GM19372 (cell line): ENCODE measurements at regions not wholly inside any gene's neighbourhood (a gene's known extent, or its start where the extent isn't known, plus 50 kb on each side); places are given as distances from the start of the nearest gene placed in this dataset.
"Not testable (repeated sequence)": the region's sequence is repeated elsewhere in the genome, so short reads cannot be mapped to it uniquely, and the experiment has no call there.

Source experiments
- ATAC-seq: cut with Tn5 transposase; IDR thresholded peaks from one replicate; pipeline ENCODE4 v1.9.1; 2021; ENCODE audit warnings: mild to moderate bottlenecking, low read depth, moderate library complexity; ENCODE audit not compliant: unreplicated experiment

DNA sequence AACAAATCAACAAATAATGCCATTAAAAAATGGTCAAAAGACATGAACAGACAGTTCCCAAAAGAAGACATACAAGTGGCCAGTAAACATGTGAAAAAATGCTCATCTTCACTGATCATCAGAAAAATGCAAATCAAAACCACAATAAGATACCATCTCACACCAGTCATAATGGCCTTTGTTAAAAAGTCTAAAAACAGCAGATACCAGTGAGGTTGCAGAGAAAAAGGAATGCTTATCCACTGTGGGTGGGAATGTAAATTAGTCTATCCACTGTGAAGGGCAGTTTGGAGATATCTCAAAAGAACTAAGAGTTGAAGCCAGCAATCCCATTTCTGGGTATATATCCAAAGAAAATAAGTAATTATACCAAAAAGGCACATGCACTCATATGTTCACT lies 668.1 kb upstream of the CPEB2 start:
- no peak for ATAC-seq

DNA sequence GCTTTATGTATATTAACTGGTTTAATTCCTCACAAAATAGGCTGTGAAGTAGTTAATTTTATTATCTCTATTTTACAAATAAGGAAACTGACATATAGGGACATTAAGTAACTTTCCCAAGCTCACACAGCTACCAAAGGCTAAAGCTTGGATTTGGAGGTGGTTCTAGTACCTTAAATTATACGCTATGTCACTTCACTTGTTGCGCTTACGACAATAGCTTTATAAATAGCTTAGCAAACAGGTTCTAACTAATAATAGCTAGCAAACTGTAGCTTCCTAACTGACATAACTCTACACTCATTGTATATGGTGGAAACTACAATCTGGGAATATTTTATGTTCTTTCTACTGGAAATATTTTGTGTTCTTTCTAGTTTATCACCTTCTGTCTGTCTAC lies 666.4 kb upstream of the CPEB2 start:
- no peak for ATAC-seq

DNA sequence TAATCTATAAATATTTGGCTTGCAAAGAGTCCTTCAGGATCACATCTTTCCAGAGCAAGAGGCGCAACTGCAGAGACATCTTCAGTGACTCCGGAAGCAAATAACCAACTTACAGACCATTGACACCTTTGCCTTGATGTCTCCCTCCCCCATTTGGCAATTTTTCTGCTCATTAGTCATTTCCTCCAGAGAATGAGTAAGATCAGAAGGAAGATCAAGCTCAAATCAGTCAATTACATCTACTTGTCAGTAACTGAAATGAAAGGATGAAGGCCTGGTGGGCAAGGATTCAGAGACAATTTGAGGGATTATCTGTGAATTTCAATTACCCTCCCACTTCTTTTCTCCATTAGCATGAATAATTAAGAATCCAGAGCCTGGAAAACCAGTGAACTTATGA lies 665.6 kb upstream of the CPEB2 start:
- ATAC-seq, result no peak

DNA sequence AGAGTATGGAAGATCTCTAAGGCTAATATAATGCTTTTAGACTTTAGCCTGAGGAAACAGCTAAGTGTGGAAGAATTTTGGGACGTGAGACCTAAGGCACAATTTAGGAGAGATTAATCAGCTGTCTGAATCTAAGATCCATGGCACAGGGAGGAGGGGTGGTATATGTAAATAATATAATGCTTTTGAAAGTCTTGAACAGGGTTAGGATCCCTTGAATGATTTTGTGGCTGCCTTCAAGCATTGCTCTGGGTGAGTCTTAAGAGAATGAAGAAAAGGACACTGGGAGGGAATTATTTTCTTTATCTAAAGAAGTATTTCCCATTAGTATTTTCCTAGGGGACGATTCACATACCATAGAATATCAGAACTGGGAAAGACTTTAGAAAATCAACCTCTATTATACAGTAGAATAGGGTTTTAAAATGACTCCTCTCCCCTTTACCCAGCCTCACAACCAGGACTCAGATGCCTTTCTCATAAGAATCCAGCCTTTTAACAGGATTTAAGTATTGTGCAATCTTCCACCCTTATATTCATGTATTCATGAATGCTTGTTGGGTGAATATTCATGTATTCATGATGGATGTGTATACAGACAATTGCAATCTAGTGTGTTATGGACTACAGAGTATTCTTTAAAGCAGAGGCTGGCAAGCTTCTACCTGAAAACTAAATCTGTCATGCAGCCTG lies 664.2 kb upstream of the CPEB2 start:
- ATAC-seq, result no peak

DNA sequence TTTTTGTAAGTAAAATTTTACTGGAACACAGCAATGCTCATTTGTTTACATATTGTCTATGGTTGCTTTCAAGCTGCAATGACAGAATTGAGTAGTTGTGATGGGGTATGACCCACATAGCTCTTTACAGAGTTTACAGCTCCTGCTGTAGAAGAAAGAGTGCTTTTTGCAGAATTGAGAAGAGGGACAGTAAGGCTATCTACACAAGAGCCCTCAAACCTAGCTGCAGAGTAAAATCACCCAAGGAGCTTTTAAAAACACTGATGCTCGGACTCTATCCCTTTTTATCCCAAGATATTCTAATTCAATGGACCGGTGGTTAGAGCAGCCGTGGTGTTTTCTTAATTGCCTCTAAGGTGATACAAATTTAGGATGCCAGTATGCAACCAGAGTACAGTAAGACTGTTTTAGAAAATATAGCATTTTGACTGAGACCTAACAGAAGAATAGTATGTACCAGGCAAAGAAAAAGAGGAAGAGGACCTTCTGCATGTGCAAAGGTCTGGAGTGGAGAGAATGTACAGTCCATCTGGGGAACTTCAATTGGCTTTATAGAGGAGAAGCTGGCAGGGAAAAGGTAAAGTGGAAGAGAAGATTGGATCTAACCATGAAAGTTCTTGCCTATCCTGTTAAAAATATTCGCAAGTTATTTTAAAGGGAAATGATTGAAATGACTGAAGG lies 663.6 kb upstream of the CPEB2 start:
- ATAC-seq, result no peak

DNA sequence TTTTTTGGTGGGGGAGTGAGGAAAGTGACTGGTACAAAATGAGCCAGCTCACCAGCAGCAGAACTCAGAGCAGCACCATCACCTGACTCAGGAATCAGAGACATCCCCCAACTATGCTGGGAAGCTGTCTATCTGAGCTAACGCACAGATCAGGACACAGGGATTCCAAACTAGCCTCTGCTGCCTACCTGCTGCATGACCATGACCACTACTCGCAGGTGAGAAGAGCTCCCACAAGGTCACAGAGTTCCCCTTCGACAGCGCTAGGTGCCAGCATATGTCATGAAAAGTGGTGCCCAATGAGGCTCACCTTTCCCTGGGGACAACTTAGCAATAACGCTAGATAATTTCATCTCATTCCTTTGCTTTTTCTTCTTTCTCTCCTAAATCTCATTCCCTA lies 662.6 kb upstream of the CPEB2 start:
- ATAC-seq, result no peak

DNA sequence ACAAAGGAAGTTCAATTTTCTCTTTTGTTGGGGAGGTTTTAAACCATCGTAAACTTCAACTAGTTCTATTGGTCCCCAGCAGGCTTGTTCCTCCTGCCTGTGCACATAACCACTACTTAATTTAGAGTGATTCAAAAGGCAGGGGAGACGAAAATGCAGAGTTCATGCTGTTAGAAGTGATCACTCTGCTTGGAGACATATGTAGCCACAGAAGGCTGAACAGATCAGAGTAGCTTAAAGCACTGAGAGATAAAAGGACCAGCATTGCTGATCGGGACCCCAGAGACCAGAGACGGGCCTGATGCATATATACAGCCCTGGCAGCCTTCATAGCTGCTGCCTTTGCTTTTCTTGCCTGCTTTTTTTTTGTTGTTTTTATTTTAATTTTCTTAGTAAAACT lies 662.0 kb upstream of the CPEB2 start:
- ATAC-seq, result no peak

DNA sequence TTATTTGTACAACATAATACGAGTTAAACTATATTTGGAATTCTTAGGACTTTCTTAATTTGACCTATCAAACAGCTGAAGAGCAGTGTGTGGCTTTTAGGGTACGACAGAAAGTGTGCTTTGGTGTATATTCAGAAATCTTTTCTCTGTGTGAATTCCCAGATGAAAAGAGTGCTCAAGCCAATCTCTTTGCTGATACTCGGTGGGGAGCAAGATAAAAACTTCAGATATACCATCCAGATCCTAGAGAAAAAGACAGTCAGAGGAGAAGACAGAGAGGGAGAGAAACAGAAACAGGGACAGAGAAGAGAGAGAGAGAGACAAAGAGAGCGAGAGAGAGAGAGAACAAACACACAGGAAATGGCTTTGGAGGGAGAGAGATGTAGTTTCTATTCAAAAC lies 658.3 kb upstream of the CPEB2 start:
- no peak for ATAC-seq

DNA sequence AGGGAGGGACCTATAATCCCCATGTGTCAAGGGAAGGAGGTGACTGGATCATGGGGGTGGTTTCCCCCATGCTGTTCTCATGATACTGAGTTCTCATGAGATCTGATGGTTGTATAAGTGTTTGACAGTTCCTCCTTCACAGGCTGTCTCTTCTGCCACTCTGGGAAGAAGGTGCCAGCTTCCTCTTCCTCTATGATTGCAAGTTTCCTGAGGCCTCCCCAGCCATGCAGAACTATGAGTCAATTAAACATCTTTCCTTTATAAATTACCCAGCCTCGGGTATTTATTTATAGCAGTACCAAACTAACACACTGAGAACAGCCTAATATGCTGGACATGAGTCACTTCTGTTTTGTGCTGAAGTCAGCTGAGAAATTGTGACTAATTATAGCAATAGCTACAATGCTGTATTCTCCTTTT lies 656.9 kb upstream of the CPEB2 start:
- ATAC-seq, result no peak

DNA sequence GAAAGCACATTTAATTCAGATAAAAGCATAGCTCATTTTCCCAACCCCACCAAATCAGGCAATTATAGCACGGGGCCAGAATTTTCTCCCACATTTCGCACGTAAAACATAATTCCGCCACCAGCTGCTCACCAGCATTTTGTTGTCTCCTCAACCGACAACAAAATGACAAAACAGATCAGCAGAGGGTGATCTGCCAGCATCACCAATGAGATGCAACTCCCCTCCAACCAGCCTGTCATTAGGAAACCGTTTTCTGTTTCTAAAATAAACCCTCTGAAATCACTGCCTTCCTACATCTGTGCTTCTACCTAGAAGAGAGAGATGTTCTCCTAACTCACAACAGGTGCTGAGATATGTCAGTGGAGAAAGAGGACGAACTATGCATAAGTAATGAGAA lies 654.8 kb upstream of the CPEB2 start:
- no peak for ATAC-seq

DNA sequence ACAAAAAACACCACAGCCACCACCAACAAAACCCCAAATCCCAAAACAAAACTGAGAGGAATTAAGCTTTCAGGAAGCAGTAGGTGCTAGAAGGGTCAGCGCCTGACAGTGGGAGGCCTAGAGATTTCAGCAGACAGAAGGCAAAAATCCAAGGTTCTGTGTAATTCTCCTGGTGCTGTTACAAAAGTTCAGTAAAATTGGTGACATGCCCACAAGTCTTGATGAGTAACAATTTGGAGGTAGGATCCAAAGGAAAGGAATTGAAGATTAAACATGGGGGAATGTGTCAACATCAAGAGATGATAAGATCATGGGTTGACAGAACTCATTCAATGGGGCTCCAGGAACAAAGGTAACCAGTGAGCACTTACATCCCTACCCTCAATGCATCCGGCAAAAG lies 653.8 kb upstream of the CPEB2 start:
- no peak for ATAC-seq

DNA sequence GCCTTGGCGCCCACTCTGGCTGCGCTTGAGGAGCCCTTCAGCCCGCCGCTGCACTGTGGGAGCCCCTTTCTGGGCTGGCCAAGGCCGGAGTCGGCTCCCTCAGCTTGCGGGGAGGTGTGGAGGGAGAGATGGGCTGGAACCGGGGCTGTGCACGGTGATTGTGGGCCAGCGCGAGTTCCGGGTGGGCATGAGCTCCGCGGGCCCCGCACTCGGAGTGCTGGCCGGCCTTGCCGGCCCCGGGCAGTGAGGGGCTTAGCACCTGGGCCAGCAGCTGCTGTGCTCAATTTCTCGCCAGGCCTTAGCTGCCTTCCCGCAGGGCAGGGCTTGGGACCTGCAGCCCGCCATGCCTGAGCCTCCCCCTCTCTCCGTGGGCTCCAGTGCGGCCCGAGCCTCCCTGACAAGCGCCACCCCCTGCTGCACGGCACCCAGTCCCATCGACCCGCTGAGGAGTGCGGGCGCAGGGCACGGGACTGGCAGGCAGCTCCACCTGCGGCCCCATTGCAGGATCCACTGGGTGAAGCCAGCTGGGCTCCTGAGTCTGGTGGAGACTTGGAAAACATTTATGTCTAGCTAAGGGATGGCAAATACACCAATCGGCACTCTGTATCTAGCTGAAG lies 643.6 kb upstream of the CPEB2 start:
- not testable (repeated sequence) for ATAC-seq

DNA sequence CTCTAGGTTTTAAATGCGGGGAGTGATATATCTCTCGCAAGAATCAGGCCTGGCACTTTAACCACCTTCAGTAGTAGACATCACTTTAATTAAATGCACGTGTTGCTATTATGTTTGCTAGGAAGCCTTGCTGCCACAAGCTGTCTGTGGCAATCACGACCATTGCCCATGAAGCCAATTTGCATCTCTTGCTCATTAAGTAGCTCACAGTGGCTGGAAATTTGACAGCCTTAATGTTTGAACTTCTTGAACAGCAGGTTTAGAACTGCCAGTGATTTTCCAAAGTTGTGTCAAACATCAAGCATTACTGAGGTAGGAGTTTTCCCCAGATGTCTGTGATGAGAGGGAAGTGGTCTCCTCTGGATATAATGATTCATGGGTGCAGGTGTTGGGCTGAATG lies 642.3 kb upstream of the CPEB2 start:
- ATAC-seq, result no peak

DNA sequence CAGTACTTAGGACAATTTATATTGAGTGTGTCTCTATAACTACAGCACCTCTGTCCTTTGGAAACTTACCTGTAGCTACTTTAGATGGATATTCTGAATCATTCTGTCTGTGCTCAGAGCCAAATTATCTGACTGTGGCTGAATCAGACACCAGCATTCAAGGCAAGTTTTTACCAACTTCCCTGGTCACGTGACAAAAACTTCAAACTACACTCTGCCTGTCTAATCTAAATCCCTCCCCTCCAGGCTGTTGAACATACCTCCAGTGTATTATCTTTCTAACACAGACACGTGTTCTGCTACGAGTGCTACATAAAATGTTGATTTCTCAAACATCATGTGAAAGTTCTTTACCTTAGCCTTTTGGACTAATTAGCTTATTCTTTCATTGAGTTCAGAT lies 641.2 kb upstream of the CPEB2 start:
- ATAC-seq, result no peak

DNA sequence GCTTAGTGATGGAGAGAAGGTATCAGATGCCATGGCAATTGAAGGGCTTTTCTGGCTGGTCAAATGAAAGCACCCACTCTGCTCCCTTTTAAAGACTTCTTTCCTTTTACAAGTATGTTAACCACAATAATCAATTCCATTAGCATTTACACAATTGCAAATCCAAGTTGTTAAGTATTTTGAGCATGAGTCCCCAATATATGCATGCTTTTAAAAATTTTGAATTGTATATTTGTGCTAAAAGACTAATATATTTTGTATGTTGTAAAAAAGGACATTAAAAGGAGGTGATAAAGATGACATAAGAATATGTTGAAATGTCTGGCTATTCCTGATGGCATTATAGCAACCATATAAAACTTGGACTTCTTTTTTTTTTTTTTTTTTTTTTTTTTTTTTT lies 639.9 kb upstream of the CPEB2 start:
- no peak for ATAC-seq

DNA sequence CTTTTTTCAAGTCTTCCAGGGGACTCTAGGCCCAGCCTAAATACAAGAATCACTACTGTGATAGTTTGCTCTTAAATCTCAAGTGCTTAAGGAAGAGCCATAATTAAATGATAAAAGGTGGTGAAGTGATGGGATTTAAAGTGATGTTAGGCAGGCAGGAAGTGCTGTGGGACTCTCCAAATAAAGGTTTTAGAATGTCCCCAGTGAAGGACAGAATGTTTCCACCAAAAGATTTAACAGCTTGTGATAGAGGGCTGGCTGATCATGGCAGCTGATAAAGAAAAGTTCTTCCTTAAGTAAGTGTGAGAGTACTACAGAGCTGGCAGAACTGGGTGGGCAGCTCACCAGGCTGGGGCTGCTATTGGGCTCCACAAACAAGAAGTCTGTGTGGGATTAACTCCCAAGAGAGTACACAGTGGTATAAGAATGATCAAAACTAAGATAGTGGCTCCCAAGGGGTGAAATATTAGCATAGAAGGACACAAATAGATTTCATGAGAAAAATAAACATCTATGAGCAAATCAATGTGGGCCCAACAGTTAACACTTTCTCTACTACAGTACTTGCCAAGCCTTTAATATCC lies 637.2 kb upstream of the CPEB2 start:
- no peak for ATAC-seq

DNA sequence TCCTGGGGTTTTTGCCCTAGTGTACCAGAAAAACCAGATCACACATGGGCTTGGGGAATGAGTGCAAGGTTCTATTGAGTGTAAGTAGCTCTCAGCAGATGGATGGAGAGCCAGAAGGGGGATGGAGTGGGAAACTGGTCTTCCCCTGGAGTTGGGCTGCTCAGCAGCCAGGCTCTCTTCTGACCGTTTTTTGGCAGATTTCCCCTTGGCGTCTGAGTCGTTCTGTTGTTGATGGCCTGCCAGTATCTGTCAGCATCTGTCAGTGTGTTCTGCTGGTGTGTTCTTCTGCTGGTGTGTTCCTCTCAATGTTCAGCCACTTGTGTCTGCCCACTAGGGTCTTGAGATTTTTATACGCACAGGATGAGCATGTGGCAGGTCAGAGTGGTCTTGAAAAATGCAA lies 633.9 kb upstream of the CPEB2 start:
- ATAC-seq, result no peak

DNA sequence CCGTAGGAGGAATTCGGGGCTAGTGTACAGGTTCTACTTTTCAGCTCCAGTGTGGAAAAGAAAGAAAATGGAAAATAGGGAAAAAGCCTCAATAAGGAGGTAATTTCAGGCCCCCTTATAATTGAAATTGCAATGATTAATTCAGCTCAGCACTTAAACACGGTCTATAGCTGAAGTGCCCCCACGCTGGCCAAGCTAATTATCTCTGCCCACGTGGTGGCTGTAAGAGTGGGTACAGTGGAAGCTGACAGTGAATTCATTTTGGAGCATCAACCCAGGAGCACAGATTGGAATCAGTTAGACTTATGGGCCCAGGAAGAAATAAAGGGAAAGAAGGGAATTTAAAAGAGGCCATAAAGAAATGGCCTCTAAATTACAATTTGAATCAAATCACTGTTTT lies 631.1 kb upstream of the CPEB2 start:
- ATAC-seq, result no peak

DNA sequence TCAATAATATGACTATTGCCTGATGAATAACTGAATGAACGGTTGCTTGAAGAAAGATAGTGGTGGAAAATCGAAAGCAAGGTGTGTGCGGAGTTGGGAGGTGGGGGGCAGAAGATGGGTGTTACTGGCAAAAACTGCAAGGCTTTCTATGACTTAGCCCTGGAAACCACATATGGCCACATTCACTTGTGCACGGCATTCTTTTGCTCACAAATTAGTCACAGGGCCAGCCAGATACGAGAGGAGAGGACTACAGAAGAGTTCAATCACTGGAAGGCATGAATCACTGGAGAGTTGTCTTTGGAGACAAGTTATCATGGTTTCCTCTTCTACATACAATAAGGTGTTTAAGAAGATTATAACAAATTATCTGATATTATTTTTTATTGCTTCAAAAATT lies 626.5 kb upstream of the CPEB2 start:
- no peak for ATAC-seq

DNA sequence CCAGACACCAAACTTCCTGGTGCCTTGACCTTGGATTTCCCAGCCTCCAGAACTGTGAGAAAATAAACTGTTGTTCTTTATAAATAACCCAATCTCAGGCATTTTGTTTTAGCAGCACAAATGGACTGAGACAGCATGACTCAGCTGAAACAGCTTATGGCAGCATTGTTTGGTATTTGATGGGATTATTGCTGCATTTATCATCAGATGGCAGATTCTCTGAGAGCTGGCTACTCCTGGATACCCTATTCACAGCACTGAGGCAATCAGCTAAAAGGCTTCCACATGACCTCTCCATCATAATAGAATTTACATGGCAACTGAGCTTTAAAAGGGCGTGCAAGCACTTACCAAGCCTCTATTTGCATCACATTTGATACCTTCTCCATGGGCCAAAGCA lies 623.1 kb upstream of the CPEB2 start:
- no peak for ATAC-seq

DNA sequence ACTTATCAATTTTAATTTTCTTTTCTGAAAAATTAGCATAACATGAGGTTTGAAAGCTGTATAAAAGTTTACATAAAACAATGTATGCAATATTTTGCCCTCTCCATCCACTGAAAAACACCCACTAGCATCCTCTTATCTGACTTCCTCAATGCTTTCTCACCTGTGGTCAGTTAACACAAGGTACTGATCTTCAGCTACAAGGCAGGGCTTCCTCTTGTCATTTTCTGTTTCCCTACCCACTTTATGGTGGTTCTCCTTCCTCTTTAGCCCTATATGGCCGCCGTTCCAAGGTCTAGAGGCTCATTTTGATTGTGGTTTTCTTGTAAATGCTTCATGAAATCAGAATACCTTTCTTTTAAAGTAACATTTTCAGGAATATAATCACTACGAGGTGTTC lies 618.6 kb upstream of the CPEB2 start:
- no peak for ATAC-seq

DNA sequence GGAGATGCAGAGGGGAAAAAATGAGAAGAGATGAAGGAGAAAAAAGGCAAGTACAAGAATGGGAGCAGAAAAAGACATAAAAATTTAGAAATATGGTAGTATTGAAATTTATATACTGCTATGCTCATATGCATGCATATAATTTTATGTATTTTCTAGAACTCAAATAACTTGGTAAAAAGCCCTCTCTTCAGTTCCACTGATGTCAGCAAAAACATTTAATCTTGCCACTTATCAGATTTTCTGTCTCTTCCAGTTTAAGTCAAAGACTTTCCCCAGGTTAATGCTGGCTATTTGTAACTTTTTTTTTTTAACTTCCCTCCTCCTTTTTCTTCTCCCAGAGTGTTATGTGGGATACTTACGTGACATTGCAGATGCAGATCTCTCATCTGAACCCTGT lies 617.5 kb upstream of the CPEB2 start:
- no peak for ATAC-seq
